Pulmonary artery endothelial cell (primary cell): ENCODE measurements at regions not wholly inside any gene's neighbourhood (a gene's known extent, or its start where the extent isn't known, plus 50 kb on each side); places are given as distances from the start of the nearest gene placed in this dataset.

ENCODE experiments used
- DNase-seq: peaks from one replicate; pipeline ENCODE4 v3.0.0-alpha.2; 2011; ENCODE audit warnings: low read depth, low spot score

GRCh38 chr4:38539501-38539900, 124.5 kb upstream of the KLF3 start:
- no peak for DNase-seq

GRCh38 chr4:38547052-38547451, 116.9 kb upstream of the KLF3 start:
- DNase-seq = no peak

- no peak for DNase-seq
These were observed 115.7 kb upstream of the KLF3 start for GRCh38 chr4:38548256-38548655.

GRCh38 chr4:38559374-38559773, 104.6 kb upstream of the KLF3 start:
- no peak for DNase-seq

- DNase-seq = no peak
These were observed 103.7 kb upstream of the KLF3 start for GRCh38 chr4:38560340-38560739.

GRCh38 chr4:38560768-38561558, 103.0 kb upstream of the KLF3 start:
- DNase-seq = no peak

GRCh38 chr4:38562751-38563198, 101.2 kb upstream of the KLF3 start:
- peak; percentile 13 for DNase-seq

- DNase-seq = no peak
These were observed 100.1 kb upstream of the KLF3 start for GRCh38 chr4:38563707-38564495.

GRCh38 chr4:38565271-38566199, 98.5 kb upstream of the KLF3 start:
- no peak for DNase-seq

GRCh38 chr4:38566806-38567398, 97.1 kb upstream of the KLF3 start:
- DNase-seq = no peak

- DNase-seq = no peak
These were observed 96.5 kb upstream of the KLF3 start for GRCh38 chr4:38567457-38567856.

- no peak for DNase-seq
These were observed 95.2 kb upstream of the KLF3 start for GRCh38 chr4:38568768-38569167.

- DNase-seq = no peak
These were observed 93.2 kb upstream of the KLF3 start for GRCh38 chr4:38570647-38571276.

- DNase-seq = no peak
These were observed 91.2 kb upstream of the KLF3 start for GRCh38 chr4:38572793-38573192.

GRCh38 chr4:38574559-38575333, 89.3 kb upstream of the KLF3 start:
- no peak for DNase-seq

GRCh38 chr4:38576767-38577166, 87.2 kb upstream of the KLF3 start:
- no peak for DNase-seq

- no peak for DNase-seq
These were observed 86.5 kb upstream of the KLF3 start for GRCh38 chr4:38577462-38577861.

GRCh38 chr4:38581426-38582106, 82.4 kb upstream of the KLF3 start:
- DNase-seq = no peak

GRCh38 chr4:38582445-38582844, 81.6 kb upstream of the KLF3 start:
- no peak for DNase-seq
